ENCODE measurements at regions not wholly inside any gene's neighbourhood (a gene's known extent, or its start where the extent isn't known, plus 50 kb on each side); places are given as distances from the start of the nearest gene placed in this dataset.

GRCh38 chr6:139853302-139853992, 479.0 kb upstream of the CITED2 start:
- no peaks in the 10 kb centered on the region for H3K9me3 ChIP-seq (replicated peaks)
- no peak overlapping the region for H3K27ac ChIP-seq
- no peaks in the 10 kb centered on the region for H3K36me3 ChIP-seq
- peaks cover 4% of the 10 kb centered on the region; the same call in 1 of the 2 replicates for H3K4me1 ChIP-seq
- H3K27me3 ChIP-seq = no peaks in the 10 kb centered on the region
- no peak for DNase-seq
- no peak overlapping the region for H3K4me3 ChIP-seq

- H3K27me3 ChIP-seq = no peaks in the 10 kb centered on the region
- DNase-seq = no peak
- no peak overlapping the region for H3K27ac ChIP-seq
- H3K36me3 ChIP-seq = no peaks in the 10 kb centered on the region
- H3K9me3 ChIP-seq (replicated peaks) = no peaks in the 10 kb centered on the region
- no peak overlapping the region for H3K4me3 ChIP-seq
- H3K4me1 ChIP-seq = peaks cover 4% of the 10 kb centered on the region; the same call in 1 of the 2 replicates
These were observed 478.2 kb upstream of the CITED2 start for GRCh38 chr6:139852488-139853140.

GRCh38 chr6:139852067-139852466, 477.6 kb upstream of the CITED2 start:
- Histone ChIP-seq H3K4me1 (peaks cover 4% of the 10 kb centered on the region; the same call in 1 of the 2 replicates), H3K4me3 (no peak overlapping the region), H3K9me3 (replicated peaks) (no peaks in the 10 kb centered on the region), H3K27ac (no peak overlapping the region), H3K27me3 (no peaks in the 10 kb centered on the region), H3K36me3 (no peaks in the 10 kb centered on the region)
- no peak for DNase-seq

GRCh38 chr6:139851206-139851605, 476.8 kb upstream of the CITED2 start:
- DNase-seq = no peak
- Histone ChIP-seq H3K27ac (no peak overlapping the region), H3K36me3 (no peaks in the 10 kb centered on the region), H3K9me3 (replicated peaks) (no peaks in the 10 kb centered on the region), H3K4me3 (no peak overlapping the region), H3K4me1 (peaks cover 4% of the 10 kb centered on the region; the same call in 1 of the 2 replicates), H3K27me3 (no peaks in the 10 kb centered on the region)

GRCh38 chr6:139850512-139850911, 476.1 kb upstream of the CITED2 start:
- no peaks in the 10 kb centered on the region for H3K27me3 ChIP-seq
- H3K36me3 ChIP-seq = no peaks in the 10 kb centered on the region
- no peak for DNase-seq
- H3K27ac ChIP-seq = no peak overlapping the region
- H3K4me3 ChIP-seq = no peak overlapping the region
- no peaks in the 10 kb centered on the region for H3K4me1 ChIP-seq
- H3K9me3 ChIP-seq (replicated peaks) = no peaks in the 10 kb centered on the region

GRCh38 chr6:139847457-139847813, 473.0 kb upstream of the CITED2 start:
- Histone ChIP-seq H3K36me3 (no peaks in the 10 kb centered on the region), H3K9me3 (replicated peaks) (no peaks in the 10 kb centered on the region), H3K27me3 (no peaks in the 10 kb centered on the region), H3K4me1 (no peaks in the 10 kb centered on the region), H3K27ac (no peak overlapping the region), H3K4me3 (no peak overlapping the region)
- DNase-seq = no peak

- H3K27ac ChIP-seq = no peak overlapping the region
- no peaks in the 10 kb centered on the region for H3K27me3 ChIP-seq
- DNase-seq = no peak
- H3K9me3 ChIP-seq (replicated peaks) = no peaks in the 10 kb centered on the region
- no peaks in the 10 kb centered on the region for H3K36me3 ChIP-seq
- H3K4me1 ChIP-seq = no peaks in the 10 kb centered on the region
- no peak overlapping the region for H3K4me3 ChIP-seq
These were observed 472.3 kb upstream of the CITED2 start for GRCh38 chr6:139846538-139847456.

- H3K9me3 ChIP-seq (replicated peaks) = no peaks in the 10 kb centered on the region
- no peak for DNase-seq
- H3K4me3 ChIP-seq = no peak overlapping the region
- H3K36me3 ChIP-seq = no peaks in the 10 kb centered on the region
- no peak overlapping the region for H3K27ac ChIP-seq
- no peaks in the 10 kb centered on the region for H3K27me3 ChIP-seq
- H3K4me1 ChIP-seq = no peaks in the 10 kb centered on the region
These were observed 470.5 kb upstream of the CITED2 start for GRCh38 chr6:139844907-139845306.

- H3K27me3 ChIP-seq = no peaks in the 10 kb centered on the region
- no peaks in the 10 kb centered on the region for H3K4me1 ChIP-seq
- no peak for DNase-seq
These were observed 467.4 kb upstream of the CITED2 start for GRCh38 chr6:139841794-139842215.

GRCh38 chr6:139839506-139840156, 465.2 kb upstream of the CITED2 start:
- no peak for DNase-seq
- H3K4me3 ChIP-seq = no peak overlapping the region

More at GRCh38 chr6:139841794-139842215, 467.4 kb upstream of the CITED2 start:
- no peak overlapping the region for H3K4me3 ChIP-seq
- H3K36me3 ChIP-seq = no peaks in the 10 kb centered on the region
- no peak overlapping the region for H3K27ac ChIP-seq
- no peaks in the 10 kb centered on the region for H3K9me3 ChIP-seq (replicated peaks)

GRCh38 chr6:139834232-139834631, 459.8 kb upstream of the CITED2 start:
- Histone ChIP-seq H3K9me3 (replicated peaks) (no peaks in the 10 kb centered on the region; the same call in 1 of the 2 replicates), H3K27ac (no peak overlapping the region), H3K27me3 (no peaks in the 10 kb centered on the region), H3K4me3 (no peak overlapping the region), H3K4me1 (peaks cover 4% of the 10 kb centered on the region), H3K36me3 (no peaks in the 10 kb centered on the region)
- DNase-seq = no peak

More at GRCh38 chr6:139839506-139840156, 465.2 kb upstream of the CITED2 start:
- Histone ChIP-seq H3K27ac (no peak overlapping the region), H3K27me3 (no peaks in the 10 kb centered on the region), H3K9me3 (replicated peaks) (no peaks in the 10 kb centered on the region), H3K4me1 (no peaks in the 10 kb centered on the region), H3K36me3 (no peaks in the 10 kb centered on the region)

- DNase-seq = no peak
- Histone ChIP-seq H3K27ac (no peak overlapping the region), H3K4me3 (no peak overlapping the region), H3K36me3 (no peaks in the 10 kb centered on the region), H3K27me3 (no peaks in the 10 kb centered on the region), H3K4me1 (peaks cover 11% of the 10 kb centered on the region), H3K9me3 (replicated peaks) (no peaks in the 10 kb centered on the region; the same call in 1 of the 2 replicates)
These were observed 459.1 kb upstream of the CITED2 start for GRCh38 chr6:139833592-139833991.

GRCh38 chr6:139832493-139833305, 458.3 kb upstream of the CITED2 start:
- Histone ChIP-seq H3K4me1 (peaks cover 18% of the 10 kb centered on the region), H3K27ac (no peak overlapping the region), H3K4me3 (no peak overlapping the region), H3K36me3 (no peaks in the 10 kb centered on the region), H3K9me3 (replicated peaks) (no peaks in the 10 kb centered on the region; the same call in 1 of the 2 replicates), H3K27me3 (no peaks in the 10 kb centered on the region)
- no peak for DNase-seq

- peak; percentile 19 to 40 for DNase-seq
- Histone ChIP-seq H3K27me3 (no peaks in the 10 kb centered on the region), H3K4me1 (peaks cover 18% of the 10 kb centered on the region), H3K27ac (peak overlapping the region; percentile 50; the same call in 1 of the 2 replicates), H3K36me3 (no peaks in the 10 kb centered on the region), H3K9me3 (replicated peaks) (no peaks in the 10 kb centered on the region; the same call in 1 of the 2 replicates), H3K4me3 (no peak overlapping the region)
These were observed 455.1 kb upstream of the CITED2 start for GRCh38 chr6:139829576-139829975.

Data from SJCRH30 (cell line).